Effector CD4-positive, alpha-beta T cell (primary cell): ENCODE measurements at regions not wholly inside any gene's neighbourhood (a gene's known extent, or its start where the extent isn't known, plus 50 kb on each side); places are given as distances from the start of the nearest gene placed in this dataset.
"Not testable (repeated sequence)": the region's sequence is repeated elsewhere in the genome, so short reads cannot be mapped to it uniquely, and the experiment has no call there.

Experiments used
- DNase-seq: peaks from one replicate; pipeline ENCODE4 v3.0.0-alpha.2; 2020

DNA sequence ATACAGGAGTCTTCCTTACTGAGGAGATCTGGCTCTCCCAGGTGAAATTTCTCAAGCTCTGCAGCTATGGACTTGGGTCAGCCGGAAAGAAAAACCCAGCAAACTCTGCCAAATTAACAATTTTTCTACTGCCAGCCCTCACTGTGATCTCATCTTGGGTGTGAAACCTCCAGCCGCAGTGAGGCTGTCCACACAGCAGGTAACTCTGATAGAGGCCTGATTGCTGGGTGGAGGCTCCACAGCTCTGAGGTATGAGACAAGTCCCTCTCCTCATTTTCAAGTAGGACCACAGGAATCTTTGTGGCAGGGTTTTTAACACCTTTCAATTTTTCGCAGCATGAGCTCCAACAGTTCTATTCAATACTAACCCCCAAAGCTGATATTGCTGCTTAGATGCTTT, 430.6 kb upstream of the RAB6C start:
- DNase-seq = no peak

DNA sequence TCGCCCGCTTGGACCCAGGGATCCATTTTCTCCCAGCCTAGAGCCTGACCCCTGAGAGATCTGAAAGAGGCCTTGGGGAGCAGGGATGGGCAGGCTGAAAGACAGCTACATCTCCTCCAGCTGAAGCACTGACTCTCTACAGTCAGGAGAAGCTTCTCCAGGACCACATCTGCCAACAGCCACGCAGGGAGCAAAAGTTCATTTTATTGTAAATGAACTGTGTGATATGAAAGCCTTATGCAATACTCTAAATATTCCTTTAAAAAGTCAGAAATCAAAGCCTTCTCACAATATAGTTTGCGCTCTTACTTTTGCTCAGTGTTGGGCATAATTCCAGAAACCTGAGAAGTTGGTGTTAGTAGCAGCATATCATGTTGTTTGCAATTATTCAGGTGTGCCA, 428.9 kb upstream of the RAB6C start:
- no peak for DNase-seq

DNA sequence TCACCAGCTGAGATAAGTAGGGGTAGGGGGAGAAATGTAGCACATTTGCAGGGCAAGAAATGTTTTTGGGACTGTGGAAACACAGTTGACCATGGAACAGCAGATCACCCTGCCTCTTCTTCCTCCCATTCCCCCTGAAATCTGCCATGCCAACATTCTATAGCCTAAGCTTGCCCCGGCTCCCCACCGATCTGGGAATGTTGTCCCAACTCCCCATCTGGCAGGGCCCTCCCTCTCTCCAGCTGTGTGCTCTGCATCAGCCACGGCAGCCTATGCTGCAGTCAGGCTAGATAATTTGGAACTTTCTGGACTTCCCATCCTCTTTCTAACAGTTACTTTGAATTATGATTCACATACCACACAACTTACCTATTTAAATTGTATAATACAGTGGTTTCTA, 425.1 kb upstream of the RAB6C start:
- DNase-seq = no peak

DNA sequence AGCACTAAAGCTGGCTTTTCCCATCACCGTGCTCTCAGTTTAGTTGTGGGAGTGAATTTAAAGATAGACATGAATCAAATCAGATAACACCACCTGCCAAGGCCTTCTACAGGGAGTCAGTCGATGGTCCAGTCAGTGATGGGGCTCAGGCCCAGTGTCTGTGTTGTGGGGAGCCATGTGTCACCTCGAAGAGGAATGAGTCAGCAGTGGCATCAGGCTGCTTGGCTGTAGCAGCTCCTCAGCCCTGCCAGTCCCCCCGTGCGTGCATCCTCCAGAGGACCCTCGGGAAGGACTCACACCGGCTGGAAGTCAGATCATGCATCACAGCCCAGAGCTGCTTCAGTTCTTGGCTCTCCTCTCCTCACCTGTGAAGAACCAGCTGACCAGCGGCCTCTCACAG, 420.4 kb upstream of the RAB6C start:
- DNase-seq = no peak

DNA sequence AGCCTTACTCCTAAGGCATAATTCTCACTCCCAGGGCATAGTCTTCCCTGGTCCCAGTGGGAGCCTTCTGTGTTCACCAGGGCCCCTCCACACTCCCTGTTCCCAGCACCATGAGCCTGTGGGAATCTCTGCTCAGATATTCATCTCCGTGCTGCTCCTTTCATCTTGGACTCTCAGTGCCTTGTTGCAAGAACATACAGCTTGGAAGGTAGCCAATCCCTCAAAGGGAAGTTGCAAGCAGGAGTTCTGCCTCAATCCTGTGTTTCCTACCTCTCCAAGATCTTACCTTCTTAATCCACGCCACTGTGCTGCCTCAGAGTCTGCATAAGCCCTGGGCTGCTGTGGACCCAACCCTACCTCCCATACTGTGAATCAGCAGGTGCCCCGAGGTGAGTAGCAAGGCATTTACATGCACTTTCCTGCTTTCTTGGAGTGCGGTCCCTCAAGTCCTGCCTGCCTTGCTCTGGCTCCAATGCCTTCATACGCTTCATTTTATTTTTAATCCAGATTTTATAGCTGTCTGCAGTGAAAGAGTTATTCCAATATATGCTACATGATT, 413.8 kb upstream of the RAB6C start:
- no peak for DNase-seq

DNA sequence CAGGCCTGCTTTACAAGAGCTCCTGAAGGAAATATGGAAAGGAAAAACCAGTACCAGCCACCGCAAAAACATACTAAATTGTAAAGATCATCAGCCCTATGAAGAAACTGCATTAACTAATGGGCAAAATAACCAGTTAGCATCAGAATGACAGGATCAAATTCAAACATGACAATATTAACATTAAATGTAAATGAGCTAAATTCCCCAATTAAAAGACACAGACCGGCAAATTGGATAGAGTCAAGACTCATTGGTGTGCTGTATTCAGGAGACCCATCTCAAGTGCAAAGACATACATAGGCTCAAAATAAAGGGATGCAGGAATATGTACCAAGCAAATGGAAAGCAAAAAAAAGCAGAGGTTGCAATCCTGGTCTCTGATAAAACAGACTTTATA, 408.7 kb upstream of the RAB6C start:
- DNase-seq = not testable (repeated sequence)

DNA sequence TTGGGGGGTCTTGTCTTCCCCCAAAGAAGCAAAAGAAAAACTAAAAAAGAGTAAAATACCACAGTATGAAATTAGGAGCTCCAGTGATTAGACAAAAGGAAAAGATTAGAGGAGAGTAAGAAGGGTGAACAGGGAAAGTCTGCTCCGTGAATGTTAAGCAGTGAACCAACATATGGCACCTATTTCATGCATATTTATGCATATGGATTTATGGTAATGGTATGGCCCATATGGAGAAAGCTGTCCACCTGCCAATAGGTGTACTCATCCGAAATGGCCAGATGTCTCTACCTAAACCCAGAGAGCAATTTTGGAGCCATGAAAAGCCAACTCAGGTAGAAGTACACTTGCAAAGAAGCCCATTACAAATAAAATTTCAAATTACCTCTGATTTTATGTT, 404.0 kb upstream of the RAB6C start:
- DNase-seq = no peak

DNA sequence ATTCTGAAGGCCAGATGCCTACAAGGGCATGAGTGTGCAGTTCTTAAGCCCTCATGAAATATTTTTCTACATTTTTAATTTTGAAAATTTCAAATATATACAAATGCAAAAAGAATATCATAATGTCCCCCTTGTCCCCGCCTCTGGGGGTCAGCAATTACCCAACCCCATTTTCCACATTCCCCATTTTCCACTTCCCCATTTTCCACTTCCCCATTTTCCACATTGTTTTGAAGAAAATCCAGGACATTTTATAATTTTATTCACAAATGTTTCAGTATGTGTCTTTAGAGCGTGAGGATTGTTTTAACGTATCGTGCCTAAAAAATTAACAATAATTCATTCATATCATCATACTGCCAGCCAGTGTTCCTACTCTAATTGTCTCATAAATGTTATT, 403.6 kb upstream of the RAB6C start:
- no peak for DNase-seq

DNA sequence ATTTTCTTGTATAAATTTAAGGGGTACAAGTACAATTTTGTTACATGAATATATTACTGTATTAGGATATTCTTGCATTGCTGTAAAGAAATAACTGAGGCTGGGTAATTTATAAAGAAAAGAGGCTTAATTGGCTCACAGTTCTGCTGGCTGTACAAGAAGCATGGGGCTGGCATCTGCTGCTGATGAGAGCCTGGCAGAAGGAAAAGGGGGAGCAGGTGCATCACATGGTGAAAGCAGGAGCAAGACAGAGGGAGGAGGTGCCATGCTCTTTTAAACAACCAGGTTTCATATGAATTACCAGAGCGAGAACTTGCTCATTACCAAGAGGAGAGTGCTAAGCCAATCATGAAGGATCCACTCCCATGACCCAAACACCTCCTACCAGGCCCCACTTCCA, 399.5 kb upstream of the RAB6C start:
- DNase-seq = no peak

DNA sequence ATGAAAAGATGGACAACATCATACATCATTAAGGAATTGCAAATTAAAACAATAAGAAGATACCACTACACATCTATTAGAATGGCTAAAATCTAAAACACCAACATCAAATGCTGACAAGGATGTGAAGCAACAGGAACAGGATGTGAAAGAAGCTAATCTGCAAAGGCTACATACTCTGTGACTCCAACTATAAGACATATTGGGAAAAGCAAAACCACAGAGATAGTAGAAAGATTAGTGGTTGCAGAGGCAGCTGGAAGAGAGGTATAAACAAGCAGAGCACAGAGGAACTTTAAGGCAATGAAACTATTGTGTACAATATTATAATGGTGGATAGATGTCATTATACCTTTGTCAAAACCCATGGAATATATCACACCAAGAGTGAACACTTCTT, 393.7 kb upstream of the RAB6C start:
- no peak for DNase-seq

DNA sequence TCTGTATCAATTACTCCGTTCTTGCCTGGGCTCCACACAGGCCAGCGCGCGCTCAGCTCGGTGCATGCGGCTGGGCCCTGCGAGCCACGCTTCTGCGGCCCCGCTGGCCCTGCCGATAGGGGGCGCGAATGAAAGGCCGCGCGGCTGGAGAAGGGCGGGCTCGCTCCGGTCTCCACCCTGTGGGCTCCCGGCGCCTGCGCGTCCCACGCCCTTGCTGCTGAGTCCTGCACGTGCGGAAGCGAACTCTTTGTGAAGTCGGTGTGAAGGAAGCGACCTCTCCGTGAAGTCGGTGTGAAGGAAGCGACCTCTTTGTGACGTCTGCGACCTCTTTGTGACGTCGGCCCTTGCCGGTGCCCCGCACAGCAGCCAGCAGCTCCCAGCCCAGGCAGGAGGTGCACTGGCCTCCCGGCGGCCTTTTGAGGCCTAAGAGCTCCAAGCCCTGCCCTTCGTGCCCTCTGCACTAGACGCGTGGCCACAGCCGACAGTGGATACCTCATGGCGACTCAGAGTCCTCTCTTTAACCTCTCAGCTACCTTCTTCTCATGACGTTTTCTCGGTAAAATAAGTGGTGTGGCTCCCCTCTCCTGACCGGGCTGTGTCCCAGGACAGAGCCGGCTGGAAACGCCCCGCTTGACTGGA, 391.9 kb upstream of the RAB6C start:
- no peak for DNase-seq

DNA sequence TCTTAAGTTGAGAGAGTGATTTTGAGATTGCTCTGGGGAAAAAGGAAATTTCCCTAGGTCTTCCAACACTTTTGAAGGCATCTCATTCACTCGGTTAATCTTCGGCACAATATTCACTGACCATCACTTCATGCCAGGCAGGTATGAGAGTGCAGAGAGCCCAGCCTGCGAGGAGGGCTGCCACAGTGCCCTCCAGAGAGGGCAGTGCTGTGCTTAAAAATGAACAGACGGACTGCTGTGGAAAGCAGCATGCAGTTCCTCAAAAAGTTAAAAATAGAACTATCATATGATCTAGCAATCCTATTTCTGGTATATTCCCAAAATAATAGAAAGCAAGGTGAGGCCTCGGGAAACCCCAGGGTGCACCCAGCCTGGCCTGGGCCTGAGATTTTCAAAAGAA, 374.9 kb upstream of the RAB6C start:
- DNase-seq = no peak

DNA sequence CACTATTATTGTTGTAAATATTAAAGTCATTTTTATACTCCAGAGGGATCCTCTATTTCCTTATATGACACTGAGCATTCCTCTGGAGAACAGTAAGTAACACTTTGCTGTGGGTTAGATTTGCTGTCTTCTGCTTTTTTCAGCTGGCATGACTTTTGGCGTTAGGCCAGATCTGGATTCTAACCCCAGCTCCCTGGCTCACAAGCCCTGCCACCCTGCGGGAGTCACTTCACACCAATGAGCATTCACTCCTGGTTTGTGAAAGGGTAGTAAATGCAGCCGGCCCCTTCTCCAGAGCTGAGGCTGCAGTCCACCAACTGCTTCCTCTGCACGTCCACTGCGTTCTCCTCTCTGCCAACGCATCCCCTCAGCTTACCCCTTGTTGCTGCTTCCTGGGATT, 373.8 kb upstream of the RAB6C start:
- no peak for DNase-seq

DNA sequence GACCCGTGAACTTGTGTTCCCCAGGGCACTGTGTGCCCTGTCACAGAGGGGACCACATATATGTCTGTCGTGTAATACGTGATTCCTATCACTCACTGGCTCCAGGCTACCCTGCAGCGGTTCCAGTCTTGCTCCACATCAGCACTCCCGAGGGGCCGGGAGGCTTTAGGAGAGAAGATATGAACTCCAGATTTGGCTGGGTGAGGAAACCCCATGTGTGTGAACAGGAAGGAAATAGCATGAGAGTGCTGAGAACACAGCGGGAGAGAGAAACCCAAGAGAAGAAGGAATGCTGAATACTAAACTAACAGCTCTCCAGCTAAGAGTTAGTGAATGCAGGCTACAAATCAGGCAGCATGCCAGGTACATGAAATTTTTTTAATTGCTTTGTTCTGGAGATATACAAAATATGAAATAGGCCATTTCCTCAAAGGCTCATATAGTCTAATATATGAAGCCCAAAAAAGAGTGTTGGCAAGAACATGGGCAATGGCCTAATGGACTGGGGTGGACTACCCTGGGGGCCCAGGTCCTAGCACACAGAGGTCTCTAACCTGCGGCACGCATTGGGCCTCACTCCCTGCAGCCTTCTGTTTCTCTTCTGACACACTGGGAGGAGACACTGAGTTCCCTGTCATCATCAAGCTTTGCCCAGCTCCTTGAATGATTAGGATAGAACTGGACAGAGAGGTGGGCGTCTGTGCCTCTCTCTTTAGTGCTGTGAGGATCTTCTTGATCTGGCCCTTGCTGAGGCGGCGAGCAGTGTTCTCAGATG, 372.8 kb upstream of the RAB6C start:
- no peak for DNase-seq

DNA sequence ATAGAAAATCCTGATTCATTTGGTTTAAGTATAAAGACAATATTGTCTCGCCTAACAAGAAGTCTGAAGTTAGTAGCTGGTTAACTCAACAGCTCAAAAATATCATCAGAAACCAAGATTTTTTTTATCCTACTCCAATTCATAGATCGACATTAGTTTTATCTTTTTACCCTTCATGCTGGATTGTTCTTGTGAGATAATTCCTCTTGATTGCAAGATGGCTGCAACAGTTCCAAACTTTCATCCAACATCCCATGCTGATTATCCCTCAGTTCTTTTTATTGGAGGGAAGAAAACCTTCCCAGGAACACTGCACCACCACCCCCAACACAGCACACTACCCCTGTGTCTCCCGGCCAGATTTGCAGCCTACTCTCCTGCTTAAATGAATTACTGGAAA, 370.2 kb upstream of the RAB6C start:
- no peak for DNase-seq

DNA sequence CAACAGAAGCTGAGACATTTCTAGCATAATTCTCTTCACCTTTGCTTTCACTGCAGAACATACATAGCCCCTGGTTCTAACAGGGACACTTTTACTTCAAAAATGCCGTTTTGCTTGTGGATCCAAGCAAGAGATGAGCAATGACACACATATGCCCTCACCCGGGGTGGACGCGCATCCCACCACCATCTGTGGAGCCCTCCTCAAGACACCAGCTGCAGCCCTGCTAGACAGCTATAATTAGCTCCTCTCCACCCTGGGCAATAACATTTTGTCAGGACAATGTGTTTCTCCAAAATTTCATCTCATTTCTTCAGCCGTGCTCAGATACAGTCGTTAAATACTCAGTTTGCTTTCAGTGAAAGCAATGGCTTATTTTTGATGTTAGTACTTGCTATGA, 368.7 kb upstream of the RAB6C start:
- DNase-seq = no peak

DNA sequence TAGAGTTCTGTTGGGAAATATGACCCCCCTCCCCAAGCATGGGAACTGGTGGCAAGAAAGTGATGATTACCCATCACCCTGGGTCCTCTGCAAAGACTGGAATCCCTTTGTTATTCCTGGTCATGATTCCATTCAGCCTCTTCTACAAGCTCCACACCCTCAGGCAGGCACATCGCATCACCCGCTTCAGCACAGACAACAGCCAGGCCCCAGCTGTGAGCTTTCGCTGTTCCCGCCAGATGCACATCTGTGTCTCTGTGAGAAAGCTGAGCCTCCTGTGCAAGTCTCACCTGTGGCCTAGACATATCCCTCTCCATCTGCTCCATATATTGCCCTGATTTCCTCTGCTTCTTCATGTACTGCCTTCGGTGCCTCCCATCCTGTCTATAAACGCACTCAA, 368.0 kb upstream of the RAB6C start:
- no peak for DNase-seq

DNA sequence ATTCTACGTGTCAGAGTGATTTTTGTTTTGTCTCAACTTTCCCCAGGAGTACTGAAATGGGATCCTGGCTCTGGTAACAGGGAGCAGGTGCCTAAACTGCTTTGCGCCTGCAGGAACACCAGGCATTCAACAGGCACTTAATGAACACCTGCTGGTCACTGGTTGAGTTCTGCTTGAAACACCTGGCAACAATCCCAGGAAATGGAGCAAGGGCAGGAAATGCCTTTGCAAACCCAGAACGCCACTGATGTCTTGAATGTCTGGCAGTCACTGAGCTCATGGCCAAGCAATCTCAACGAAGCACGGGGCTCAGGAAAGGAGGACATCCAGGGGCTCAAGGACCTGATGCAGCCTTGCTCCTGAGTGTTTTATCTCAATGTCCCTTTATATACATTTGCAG, 360.0 kb upstream of the RAB6C start:
- no peak for DNase-seq

DNA sequence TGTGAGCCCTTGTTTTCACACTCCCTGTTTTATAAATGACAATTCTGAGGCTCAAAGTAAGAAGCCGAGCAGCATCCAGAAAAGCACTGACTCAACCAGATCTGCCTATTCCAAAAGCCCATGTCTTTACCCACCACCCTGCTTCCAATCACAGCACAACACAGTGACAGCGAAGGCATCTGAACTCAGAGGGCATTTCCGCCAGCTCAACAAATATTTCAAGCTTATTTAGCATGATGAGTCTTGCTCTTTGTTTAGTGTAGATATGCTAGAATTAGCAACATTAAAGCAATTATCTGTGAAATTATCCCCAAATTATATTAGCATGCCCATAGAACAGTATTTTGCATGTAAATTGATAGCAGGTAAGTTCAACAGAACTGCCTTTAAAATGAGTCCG, 359.1 kb upstream of the RAB6C start:
- DNase-seq = no peak

DNA sequence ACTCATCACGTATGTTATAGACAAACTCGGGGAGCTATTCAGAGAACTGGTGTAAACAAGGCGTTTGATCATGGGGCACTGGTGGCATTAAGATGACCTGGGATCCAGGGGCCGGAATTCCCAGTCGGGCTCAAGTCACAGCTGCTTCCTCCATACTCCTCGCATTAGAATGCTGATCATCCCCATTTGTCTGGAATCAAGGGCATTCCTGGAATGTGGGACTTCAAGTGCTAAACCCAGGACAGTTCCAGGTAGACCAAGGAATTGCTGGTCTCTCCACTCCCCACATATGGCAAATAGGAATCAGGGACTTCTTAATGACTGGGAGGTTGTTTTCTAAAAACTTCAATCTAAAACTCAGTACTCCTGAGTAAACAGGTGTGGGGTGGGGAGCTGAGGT, 355.7 kb upstream of the RAB6C start:
- no peak for DNase-seq

DNA sequence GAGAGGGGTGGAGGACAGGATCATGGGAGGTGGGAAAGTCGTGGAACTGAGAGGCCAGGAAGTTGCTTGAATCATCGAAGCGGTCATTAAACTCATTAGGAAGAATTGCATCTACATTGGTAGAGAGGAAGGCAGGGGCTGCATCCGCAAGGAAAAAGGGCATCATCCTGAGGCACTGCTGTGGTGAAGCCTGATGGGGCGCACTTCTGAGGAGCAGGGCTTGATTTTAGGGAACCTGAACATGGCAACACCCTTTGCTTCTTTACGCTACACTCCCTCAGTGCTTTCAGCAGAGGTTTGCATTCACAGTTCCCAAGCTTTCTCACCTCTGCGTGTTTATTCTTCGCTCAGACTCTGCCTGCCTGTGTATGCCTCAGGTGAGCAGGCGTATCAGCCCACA, 352.0 kb upstream of the RAB6C start:
- no peak for DNase-seq

DNA sequence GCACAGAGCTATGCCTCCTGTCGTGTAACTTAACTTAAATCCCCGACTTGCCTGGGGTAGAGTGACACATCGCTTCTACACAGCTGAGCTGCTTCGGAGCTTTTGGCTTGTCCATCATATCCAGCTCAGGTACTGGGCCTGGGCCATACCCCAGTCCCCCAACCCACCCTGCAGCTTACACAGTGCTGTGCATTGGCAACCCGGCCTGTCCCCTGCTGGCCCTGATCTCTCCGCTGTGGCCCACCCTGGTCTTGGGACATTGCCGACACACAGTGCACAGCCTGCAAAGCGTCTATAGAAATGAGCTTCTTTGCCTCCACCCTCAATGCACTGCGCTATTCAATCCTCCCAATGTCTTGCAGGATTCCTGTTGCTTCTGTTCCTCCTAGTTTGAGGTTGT, 342.8 kb upstream of the RAB6C start:
- no peak for DNase-seq

DNA sequence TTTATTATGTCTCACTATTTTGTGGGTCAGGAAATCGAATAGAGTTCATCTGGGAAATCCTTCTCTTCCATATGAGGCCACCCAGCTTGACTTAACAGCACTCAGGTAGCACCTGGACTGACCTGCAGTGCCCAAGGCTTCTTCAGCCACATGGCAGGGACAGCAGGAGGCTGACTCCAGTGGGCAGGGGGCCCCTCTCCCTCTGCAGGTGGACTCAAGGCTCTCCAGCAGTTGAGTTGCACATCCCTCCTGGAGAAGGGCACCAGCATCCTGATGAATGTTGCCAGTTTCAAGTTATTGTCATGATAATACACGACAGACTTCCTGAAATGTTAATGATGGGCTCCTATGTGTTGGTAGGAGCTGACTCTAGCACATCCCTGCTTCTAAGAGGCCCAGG, 338.1 kb upstream of the RAB6C start:
- DNase-seq = no peak

DNA sequence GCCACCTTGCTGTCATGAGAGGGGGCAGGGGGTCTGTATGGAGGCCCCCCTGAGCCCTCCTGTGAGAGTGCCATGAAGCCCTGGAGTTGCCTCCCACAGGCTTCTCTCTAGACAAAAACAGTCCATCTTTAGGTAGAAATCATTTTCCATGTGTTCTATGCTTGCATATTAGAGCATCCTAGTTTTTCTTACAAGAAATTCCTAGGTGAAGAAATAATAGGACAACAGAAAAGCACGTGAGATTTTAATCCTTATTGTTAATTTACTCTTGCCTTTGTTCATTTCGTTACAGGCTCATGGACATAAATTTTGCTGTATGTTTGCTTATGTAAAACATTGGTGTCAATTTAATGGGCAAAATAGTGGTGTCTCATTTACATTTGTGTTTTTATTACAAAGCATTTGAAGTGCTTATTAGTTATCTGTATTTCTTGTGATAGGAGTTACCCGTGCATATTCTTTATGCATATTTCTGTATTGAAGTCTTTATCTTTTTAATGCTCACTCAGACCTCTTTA, 336.9 kb upstream of the RAB6C start:
- no peak for DNase-seq

DNA sequence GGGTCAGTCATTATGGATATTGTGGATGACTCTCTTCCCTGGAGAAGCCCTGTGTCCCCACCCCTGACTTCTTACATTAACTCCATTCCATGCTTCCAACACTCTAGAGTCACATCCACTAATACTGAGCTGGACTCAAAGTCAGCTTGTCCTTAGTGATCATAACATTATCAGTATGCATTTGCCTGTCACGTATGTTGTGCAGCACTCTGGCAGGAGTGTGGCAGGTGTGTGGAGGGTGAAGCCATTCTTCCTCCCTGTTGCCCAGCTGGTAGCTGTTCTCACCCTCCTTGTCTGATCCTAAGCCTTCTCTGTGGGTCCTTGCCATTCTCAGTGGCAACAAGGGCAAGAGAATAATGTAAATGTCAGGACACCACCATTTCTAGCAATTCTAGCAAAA, 334.1 kb upstream of the RAB6C start:
- DNase-seq = no peak
